PFSK-1 (cell line): ENCODE measurements at regions not wholly inside any gene's neighbourhood (a gene's known extent, or its start where the extent isn't known, plus 50 kb on each side); places are given as distances from the start of the nearest gene placed in this dataset.

Source experiments
- FOXP2 ChIP-seq: optimal IDR thresholded peaks from 2 replicates; pipeline ENCODE3; 2011; ENCODE audit warnings: borderline replicate concordance, control low read depth, inconsistent platforms; ENCODE audit not compliant: insufficient read depth; ENCODE audit errors: extremely low read length, extremely low read depth
- POLR2AphosphoS5 ChIP-seq: IDR thresholded peaks from 2 replicates; pipeline ENCODE4 v1.6.1; 2012; ENCODE audit warnings: low read depth, mild to moderate bottlenecking, control low read depth, low read length, moderate library complexity
- REST ChIP-seq, 2 experiments: IDR thresholded peaks; 2 replicates each; pipeline versions ENCODE4 v1.6.1 to v1.8.0; 2011 to 2012; ENCODE audit warnings: low read depth in 2 of 2, low read length in 2 of 2, control low read depth in 1 of 2, inconsistent platforms in 1 of 2, mild to moderate bottlenecking in 1 of 2, moderate library complexity in 1 of 2; ENCODE audit not compliant: insufficient read depth in 1 of 2
- SIN3A ChIP-seq: IDR thresholded peaks from 2 replicates; pipeline ENCODE4 v1.6.1; 2012; ENCODE audit warnings: mild to moderate bottlenecking, low read length, moderate library complexity, borderline replicate concordance; ENCODE audit not compliant: insufficient read depth
- TAF1 ChIP-seq: IDR thresholded peaks from 2 replicates; pipeline ENCODE4 v1.6.1; 2012; ENCODE audit warnings: low read length, control low read depth, borderline replicate concordance; ENCODE audit not compliant: insufficient read depth

GRCh38 chr2:2764001-2764355 lies 432.9 kb upstream of the MYT1L start:
- no peak for TF ChIP-seq POLR2AphosphoS5

- TF ChIP-seq SIN3A (no peak), REST (IDR thresholded peaks at IDR 0.05; ENCODE audit: insufficient read depth in 1 of 2, low read depth in 2 of 2, low read length in 2 of 2) (no peak), FOXP2 (no peak), POLR2AphosphoS5 (no peak), TAF1 (no peak)
Observed at GRCh38 chr2:2763351-2764000, 432.4 kb upstream of the MYT1L start.

GRCh38 chr2:2762913-2763312 lies 431.8 kb upstream of the MYT1L start:
- TF ChIP-seq REST (IDR thresholded peaks at IDR 0.05; ENCODE audit: insufficient read depth in 1 of 2, low read depth in 2 of 2, low read length in 2 of 2) (no peak), FOXP2 (no peak), SIN3A (no peak), TAF1 (no peak), POLR2AphosphoS5 (no peak)

GRCh38 chr2:2762166-2762908 lies 431.3 kb upstream of the MYT1L start:
- TF ChIP-seq POLR2AphosphoS5: no peak
- no peak for TF ChIP-seq TAF1
- TF ChIP-seq SIN3A: no peak
- TF ChIP-seq FOXP2: no peak
- no peak for TF ChIP-seq REST (IDR thresholded peaks at IDR 0.05; ENCODE audit: insufficient read depth in 1 of 2, low read depth in 2 of 2, low read length in 2 of 2)

GRCh38 chr2:2758793-2759367 lies 427.8 kb upstream of the MYT1L start:
- TF ChIP-seq FOXP2 (no peak), TAF1 (no peak), SIN3A (no peak), REST (IDR thresholded peaks at IDR 0.05; ENCODE audit: insufficient read depth in 1 of 2, low read depth in 2 of 2, low read length in 2 of 2) (no peak)
